Neural progenitor cell (in vitro differentiated cells): ENCODE measurements at regions not wholly inside any gene's neighbourhood (a gene's known extent, or its start where the extent isn't known, plus 50 kb on each side); places are given as distances from the start of the nearest gene placed in this dataset.

Experiments used
- CTCF ChIP-seq: fragments of 200-600 bp; sonication (generic); IDR thresholded peaks from 2 replicates; pipeline ENCODE4 v1.5.1; 2017; ENCODE audit warnings: antibody characterized with exemption, mild to moderate bottlenecking
- EZH2 ChIP-seq: fragments of 200-600 bp; sonication (generic); IDR thresholded peaks from 2 replicates; pipeline ENCODE4 v1.6.1; 2017; ENCODE audit warnings: antibody characterized with exemption, mild to moderate bottlenecking, moderate library complexity
- EZH2phosphoT487 ChIP-seq: fragments of 200-600 bp; sonication (generic); IDR thresholded peaks from 2 replicates; pipeline ENCODE4 v1.6.1; 2017; ENCODE audit warnings: antibody characterized with exemption

GRCh38 chr9:93826209-93826608 lies 128.9 kb downstream of the BARX1 start:
- peak; percentile 61 for TF ChIP-seq EZH2
- TF ChIP-seq CTCF: peak; percentile 63
- TF ChIP-seq EZH2phosphoT487: peak; percentile 30
